Hippocampal formation (tissue), 2 donors: ENCODE measurements at regions not wholly inside any gene's neighbourhood (a gene's known extent, or its start where the extent isn't known, plus 50 kb on each side); places are given as distances from the start of the nearest gene placed in this dataset.

Experiments
- DNase-seq, 2 donors: peaks; one replicate each; lab custom pipeline; 2025; lab: John Stamatoyannopoulos, UW

GRCh38 chr14:26928019-26928418, 330.2 kb upstream of the NOVA1 start:
- DNase-seq, result no peak

GRCh38 chr14:26929361-26929760, 331.5 kb upstream of the NOVA1 start:
- DNase-seq, result no peak

GRCh38 chr14:26930576-26930975, 332.7 kb upstream of the NOVA1 start:
- no peak for DNase-seq

- DNase-seq, result no peak
These were observed 334.8 kb upstream of the NOVA1 start for GRCh38 chr14:26932606-26933005.

- DNase-seq, result no peak
These were observed 335.6 kb upstream of the NOVA1 start for GRCh38 chr14:26933431-26933830.

GRCh38 chr14:26934151-26934550, 336.3 kb upstream of the NOVA1 start:
- DNase-seq, result no peak

- no peak for DNase-seq
These were observed 337.9 kb upstream of the NOVA1 start for GRCh38 chr14:26935733-26936132.

GRCh38 chr14:26938054-26938453, 340.2 kb upstream of the NOVA1 start:
- DNase-seq, result no peak

GRCh38 chr14:26939755-26940154, 341.9 kb upstream of the NOVA1 start:
- no peak for DNase-seq

GRCh38 chr14:26941521-26941920, 343.7 kb upstream of the NOVA1 start:
- DNase-seq, result no peak

GRCh38 chr14:26947265-26947664, 349.4 kb upstream of the NOVA1 start:
- DNase-seq, result no peak

- DNase-seq, result no peak
These were observed 361.6 kb upstream of the NOVA1 start for GRCh38 chr14:26959437-26959836.

GRCh38 chr14:26959972-26960660, 362.3 kb upstream of the NOVA1 start:
- DNase-seq, result no peak

GRCh38 chr14:26963711-26964110, 365.9 kb upstream of the NOVA1 start:
- no peak for DNase-seq

GRCh38 chr14:26965490-26965889, 367.7 kb upstream of the NOVA1 start:
- DNase-seq, result no peak

- DNase-seq, result peak; percentile 1 to 9
These were observed 369.1 kb upstream of the NOVA1 start for GRCh38 chr14:26966908-26967307.

- DNase-seq, result no peak
These were observed 377.1 kb upstream of the NOVA1 start for GRCh38 chr14:26974965-26975364.

GRCh38 chr14:26982071-26982470, 384.2 kb upstream of the NOVA1 start:
- DNase-seq, result no peak

- peak; percentile 65 to 66 for DNase-seq
These were observed 386.7 kb upstream of the NOVA1 start for GRCh38 chr14:26984311-26985177.

GRCh38 chr14:26987744-26988363, 390.0 kb upstream of the NOVA1 start:
- no peak for DNase-seq

GRCh38 chr14:26990946-26991345, 393.1 kb upstream of the NOVA1 start:
- no peak for DNase-seq

GRCh38 chr14:26992403-26993115, 394.7 kb upstream of the NOVA1 start:
- DNase-seq, result no peak
